ENCODE measurements at regions not wholly inside any gene's neighbourhood (a gene's known extent, or its start where the extent isn't known, plus 50 kb on each side); places are given as distances from the start of the nearest gene placed in this dataset.

GRCh38 chr9:26760675-26761074 lies 131.9 kb downstream of the CAAP1 start:
- Histone ChIP-seq H3K36me3 (ENCODE audit: insufficient read depth in 1 of 2, low read depth in 1 of 2) (no peaks in the 10 kb centered on the region), H3K27ac (no peak overlapping the region), H3K9me3 (no peaks in the 10 kb centered on the region), H3K4me3 (no peak overlapping the region), H3K4me1 (no peaks in the 10 kb centered on the region), H3K27me3 (ENCODE audit: insufficient read depth in 3 of 3, low read length in 2 of 3) (peaks cover 0 to 4% (median 0%) of the 10 kb centered on the region in 3 donors)
- TF ChIP-seq, protein P1, sequence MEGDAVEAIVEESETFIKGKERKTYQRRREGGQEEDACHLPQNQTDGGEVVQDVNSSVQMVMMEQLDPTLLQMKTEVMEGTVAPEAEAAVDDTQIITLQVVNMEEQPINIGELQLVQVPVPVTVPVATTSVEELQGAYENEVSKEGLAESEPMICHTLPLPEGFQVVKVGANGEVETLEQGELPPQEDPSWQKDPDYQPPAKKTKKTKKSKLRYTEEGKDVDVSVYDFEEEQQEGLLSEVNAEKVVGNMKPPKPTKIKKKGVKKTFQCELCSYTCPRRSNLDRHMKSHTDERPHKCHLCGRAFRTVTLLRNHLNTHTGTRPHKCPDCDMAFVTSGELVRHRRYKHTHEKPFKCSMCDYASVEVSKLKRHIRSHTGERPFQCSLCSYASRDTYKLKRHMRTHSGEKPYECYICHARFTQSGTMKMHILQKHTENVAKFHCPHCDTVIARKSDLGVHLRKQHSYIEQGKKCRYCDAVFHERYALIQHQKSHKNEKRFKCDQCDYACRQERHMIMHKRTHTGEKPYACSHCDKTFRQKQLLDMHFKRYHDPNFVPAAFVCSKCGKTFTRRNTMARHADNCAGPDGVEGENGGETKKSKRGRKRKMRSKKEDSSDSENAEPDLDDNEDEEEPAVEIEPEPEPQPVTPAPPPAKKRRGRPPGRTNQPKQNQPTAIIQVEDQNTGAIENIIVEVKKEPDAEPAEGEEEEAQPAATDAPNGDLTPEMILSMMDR (IDR thresholded peaks at IDR 0.05), result no peak
- 87 to 95% (median 91%) methylated on average over 2 of the region's 2 CpGs for WGBS, 3 donors
- DNase-seq (no peak), ATAC-seq (no peak)
- intact Hi-C loops (cut with DNase I), result no loop called here

- Histone ChIP-seq H3K4me1 (no peaks in the 10 kb centered on the region), H3K36me3 (ENCODE audit: insufficient read depth in 1 of 2, low read depth in 1 of 2) (no peaks in the 10 kb centered on the region), H3K27me3 (ENCODE audit: insufficient read depth in 3 of 3, low read length in 2 of 3) (peaks cover 0 to 4% (median 0%) of the 10 kb centered on the region in 3 donors), H3K27ac (no peak overlapping the region), H3K9me3 (no peaks in the 10 kb centered on the region), H3K4me3 (no peak overlapping the region)
- TF ChIP-seq, protein P1 (IDR thresholded peaks at IDR 0.05), result no peak
- WGBS, 3 donors, result 45 to 72% (median 66%) methylated on average over 6 of the region's 6 CpGs
- intact Hi-C loops (cut with DNase I), result no loop called here
- no peak for ATAC-seq
- DNase-seq, result no peak
Observed at GRCh38 chr9:26758655-26759054, 133.9 kb downstream of the CAAP1 start.

- H3K4me1 ChIP-seq, result no peaks in the 10 kb centered on the region
- ATAC-seq (no peak), DNase-seq (no peak)
- H3K27ac ChIP-seq, result no peak overlapping the region
- H3K9me3 ChIP-seq, result no peaks in the 10 kb centered on the region
- intact Hi-C loops (cut with DNase I), result no loop called here
- H3K4me3 ChIP-seq, result no peak overlapping the region
- TF ChIP-seq, protein P1 (IDR thresholded peaks at IDR 0.05), result no peak
- no peaks in the 10 kb centered on the region for H3K27me3 ChIP-seq (ENCODE audit: insufficient read depth in 3 of 3, low read length in 2 of 3)
- WGBS, 3 donors, result 39 to 52% (median 47%) methylated on average over 2 of the region's 2 CpGs
- no peaks in the 10 kb centered on the region for H3K36me3 ChIP-seq (ENCODE audit: insufficient read depth in 1 of 2, low read depth in 1 of 2)
Observed at GRCh38 chr9:26756881-26757280, 135.7 kb downstream of the CAAP1 start.

- no peaks in the 10 kb centered on the region for H3K9me3 ChIP-seq
- 43 to 56% (median 44%) methylated on average over 2 of the region's 2 CpGs for WGBS, 3 donors
- no peak overlapping the region for H3K27ac ChIP-seq
- intact Hi-C loops (cut with DNase I), result no loop called here
- no peaks in the 10 kb centered on the region for H3K36me3 ChIP-seq (ENCODE audit: insufficient read depth in 1 of 2, low read depth in 1 of 2)
- no peak for ATAC-seq
- no peak overlapping the region for H3K4me3 ChIP-seq
- no peak for DNase-seq
- TF ChIP-seq, protein P1 (IDR thresholded peaks at IDR 0.05), result no peak
- H3K27me3 ChIP-seq (ENCODE audit: insufficient read depth in 3 of 3, low read length in 2 of 3), result no peaks in the 10 kb centered on the region
- no peaks in the 10 kb centered on the region for H3K4me1 ChIP-seq
Observed at GRCh38 chr9:26755476-26755875, 137.1 kb downstream of the CAAP1 start.

GRCh38 chr9:26754509-26755164 lies 138.0 kb downstream of the CAAP1 start:
- ATAC-seq, result no peak
- Histone ChIP-seq H3K4me1 (no peaks in the 10 kb centered on the region), H3K27me3 (ENCODE audit: insufficient read depth in 3 of 3, low read length in 2 of 3) (no peaks in the 10 kb centered on the region), H3K4me3 (no peak overlapping the region), H3K27ac (no peak overlapping the region), H3K9me3 (no peaks in the 10 kb centered on the region), H3K36me3 (ENCODE audit: insufficient read depth in 1 of 2, low read depth in 1 of 2) (no peaks in the 10 kb centered on the region)
- 45 to 61% (median 50%) methylated on average over 10 of the region's 10 CpGs for WGBS, 3 donors
- intact Hi-C loops (cut with DNase I), result no loop called here
- TF ChIP-seq, protein P1 (IDR thresholded peaks at IDR 0.05), result no peak
- no peak for DNase-seq

All from psoas muscle (tissue), 7 donors.